Fibroblast of villous mesenchyme (primary cell): ENCODE measurements at regions not wholly inside any gene's neighbourhood (a gene's known extent, or its start where the extent isn't known, plus 50 kb on each side); places are given as distances from the start of the nearest gene placed in this dataset.
A peak's percentile ranks its signal among the peaks of the same experiment; 100 is the strongest.

ENCODE experiments used
- DNase-seq: peaks from one replicate; pipeline ENCODE4 v3.0.0-alpha.2; 2010; ENCODE audit warnings: low read depth
- H3K4me3 ChIP-seq: 2 replicates; pipeline ENCODE4 v1.5.1; 2011; ENCODE audit warnings: low read depth, mild to moderate bottlenecking, low read length
- TF ChIP-seq, protein P1 (sequence below): IDR thresholded peaks from 2 replicates; pipeline ENCODE4 v1.5.1; 2012; ENCODE audit warnings: low read depth, mild to moderate bottlenecking, low read length; ENCODE audit not compliant: insufficient read depth

DNA sequence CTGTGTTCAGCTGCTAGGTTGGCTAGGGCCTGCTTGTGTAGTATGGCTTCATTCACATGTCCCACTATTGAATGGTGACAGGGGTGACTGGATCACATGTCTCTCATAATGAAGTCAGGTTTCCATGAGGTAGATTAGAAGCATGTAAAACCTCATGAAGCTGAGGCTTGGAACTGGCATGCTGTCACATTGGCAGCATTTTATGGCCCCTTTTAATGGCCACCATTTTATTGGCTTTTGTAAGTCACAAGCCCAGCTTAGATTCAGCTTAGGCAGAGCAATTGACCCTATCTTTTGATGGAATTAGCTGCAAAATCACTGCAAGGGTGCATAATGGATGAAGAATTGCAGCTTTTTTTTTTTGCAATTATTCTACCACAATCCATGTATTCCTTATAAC, 583.5 kb downstream of the MED13L start:
- no peak for DNase-seq
- TF ChIP-seq, protein P1, sequence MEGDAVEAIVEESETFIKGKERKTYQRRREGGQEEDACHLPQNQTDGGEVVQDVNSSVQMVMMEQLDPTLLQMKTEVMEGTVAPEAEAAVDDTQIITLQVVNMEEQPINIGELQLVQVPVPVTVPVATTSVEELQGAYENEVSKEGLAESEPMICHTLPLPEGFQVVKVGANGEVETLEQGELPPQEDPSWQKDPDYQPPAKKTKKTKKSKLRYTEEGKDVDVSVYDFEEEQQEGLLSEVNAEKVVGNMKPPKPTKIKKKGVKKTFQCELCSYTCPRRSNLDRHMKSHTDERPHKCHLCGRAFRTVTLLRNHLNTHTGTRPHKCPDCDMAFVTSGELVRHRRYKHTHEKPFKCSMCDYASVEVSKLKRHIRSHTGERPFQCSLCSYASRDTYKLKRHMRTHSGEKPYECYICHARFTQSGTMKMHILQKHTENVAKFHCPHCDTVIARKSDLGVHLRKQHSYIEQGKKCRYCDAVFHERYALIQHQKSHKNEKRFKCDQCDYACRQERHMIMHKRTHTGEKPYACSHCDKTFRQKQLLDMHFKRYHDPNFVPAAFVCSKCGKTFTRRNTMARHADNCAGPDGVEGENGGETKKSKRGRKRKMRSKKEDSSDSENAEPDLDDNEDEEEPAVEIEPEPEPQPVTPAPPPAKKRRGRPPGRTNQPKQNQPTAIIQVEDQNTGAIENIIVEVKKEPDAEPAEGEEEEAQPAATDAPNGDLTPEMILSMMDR, result no peak
- no peak overlapping the region for H3K4me3 ChIP-seq

DNA sequence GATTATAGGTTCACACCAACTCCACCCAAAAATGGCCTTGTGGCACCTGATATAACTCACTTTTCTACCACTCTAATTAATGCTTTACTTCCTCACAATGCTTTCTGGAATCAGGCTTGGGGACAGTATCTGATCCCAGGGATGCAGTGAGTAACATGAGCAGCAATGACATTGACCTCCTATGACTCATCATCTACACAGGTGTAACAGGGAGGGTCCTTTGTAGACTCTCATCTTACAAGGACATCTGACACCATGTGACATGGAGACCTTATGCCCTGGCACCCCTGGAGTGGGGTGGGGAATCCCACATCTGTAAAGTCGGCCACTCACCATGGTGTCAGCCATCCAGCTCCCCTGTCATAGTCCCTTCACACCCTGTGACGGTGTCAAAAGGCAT, 586.4 kb downstream of the MED13L start:
- no peak overlapping the region for H3K4me3 ChIP-seq
- TF ChIP-seq, protein P1, result no peak
- DNase-seq, result no peak

DNA sequence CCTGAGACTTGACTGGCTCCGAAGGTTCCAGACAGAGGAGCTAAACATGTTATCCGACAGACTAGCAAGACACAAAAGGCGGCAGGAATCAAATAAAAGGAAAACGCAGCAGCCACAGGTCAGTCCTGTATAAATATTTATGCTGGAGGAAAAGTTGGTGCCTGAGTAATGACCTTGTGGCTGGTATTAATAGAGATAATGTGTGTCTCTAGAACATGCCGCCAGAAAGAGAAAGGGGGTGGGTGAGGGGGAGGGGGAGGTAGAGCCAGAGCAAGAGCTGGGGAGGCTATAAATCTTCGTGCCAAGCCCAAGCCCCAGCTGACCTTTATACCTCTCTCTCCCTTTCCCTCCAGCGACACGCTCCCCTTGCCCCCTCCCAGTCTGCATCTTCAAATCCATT, 590.4 kb downstream of the MED13L start:
- TF ChIP-seq, protein P1, result no peak
- H3K4me3 ChIP-seq, result no peak overlapping the region
- peak; percentile 10 for DNase-seq

DNA sequence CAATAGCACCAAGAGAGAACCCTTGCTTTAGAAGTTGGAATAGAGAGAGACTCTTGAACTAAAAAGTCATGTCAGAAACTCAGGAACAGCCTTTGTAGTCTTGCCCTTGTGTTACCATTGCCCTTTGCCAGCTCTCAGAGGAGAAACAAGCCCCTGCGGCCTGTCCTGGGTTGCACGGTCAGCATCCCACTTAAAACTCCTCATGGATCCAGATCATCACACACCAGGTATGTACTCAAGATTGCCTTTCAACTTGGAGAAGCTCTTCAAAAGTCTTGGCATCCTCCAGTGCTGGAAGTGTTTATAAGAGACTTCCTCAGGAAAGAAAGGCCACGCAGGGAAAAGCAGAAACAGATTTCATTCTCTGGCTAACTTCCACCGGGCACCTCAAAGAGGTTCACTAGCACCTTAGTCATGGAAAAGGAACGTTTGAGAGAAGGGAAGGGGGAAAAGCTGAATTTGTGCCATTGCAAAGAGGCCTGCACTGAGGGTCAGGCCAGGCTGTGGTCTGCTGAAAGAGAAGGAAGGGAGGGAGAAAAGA, 594.2 kb downstream of the MED13L start:
- no peak for DNase-seq
- H3K4me3 ChIP-seq, result no peak overlapping the region
- TF ChIP-seq, protein P1, result no peak

DNA sequence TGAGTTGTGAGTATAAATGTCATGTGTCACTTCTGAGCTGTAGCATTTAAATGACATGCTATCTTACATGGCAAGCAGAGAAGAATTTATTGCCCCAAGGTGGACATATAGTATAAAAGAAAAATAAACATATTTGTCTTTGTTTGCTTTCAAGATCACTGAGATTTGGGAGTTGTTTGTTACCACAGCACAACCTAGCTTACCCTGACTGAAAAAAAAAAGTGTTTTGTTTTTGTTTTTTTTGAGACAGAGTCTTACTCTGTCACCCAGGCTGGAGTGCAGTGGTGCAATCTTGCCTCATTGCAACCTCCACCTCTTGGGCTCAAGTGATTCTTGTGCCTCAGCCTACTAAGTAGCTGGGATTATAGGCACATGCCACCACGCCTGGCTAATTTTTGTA, 596.5 kb downstream of the MED13L start:
- no peak for DNase-seq
- H3K4me3 ChIP-seq, result no peak overlapping the region
- TF ChIP-seq, protein P1, result no peak

DNA sequence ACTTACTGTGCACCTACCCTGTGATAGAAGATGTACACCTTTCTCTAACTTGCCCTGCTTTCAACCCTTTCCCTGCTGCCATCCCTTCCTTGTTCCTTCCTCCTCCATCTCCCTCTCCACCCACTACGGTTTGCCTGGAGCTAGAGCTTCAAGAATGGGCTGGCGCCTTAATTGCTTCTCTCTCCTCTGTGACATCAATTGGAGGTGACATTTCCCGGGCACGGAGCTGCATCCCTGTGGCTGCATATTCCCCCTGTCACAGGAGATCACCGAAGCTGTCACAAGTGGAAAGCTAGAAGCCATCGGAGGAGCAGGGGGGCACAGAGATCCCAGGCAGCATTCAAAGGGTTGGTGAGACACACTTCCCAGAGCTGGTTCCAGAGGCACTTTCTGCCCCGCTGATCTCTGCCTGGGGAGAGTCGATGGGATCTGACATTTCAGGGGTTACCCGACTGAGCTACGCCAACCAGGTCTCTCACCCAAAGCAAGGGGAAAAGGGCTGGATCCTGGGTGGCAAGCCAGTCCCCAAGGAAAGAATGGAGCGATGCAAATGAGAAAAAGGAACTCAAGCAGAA, 604.9 kb downstream of the MED13L start:
- H3K4me3 ChIP-seq, result no peak overlapping the region
- DNase-seq, result no peak
- TF ChIP-seq, protein P1, result no peak

DNA sequence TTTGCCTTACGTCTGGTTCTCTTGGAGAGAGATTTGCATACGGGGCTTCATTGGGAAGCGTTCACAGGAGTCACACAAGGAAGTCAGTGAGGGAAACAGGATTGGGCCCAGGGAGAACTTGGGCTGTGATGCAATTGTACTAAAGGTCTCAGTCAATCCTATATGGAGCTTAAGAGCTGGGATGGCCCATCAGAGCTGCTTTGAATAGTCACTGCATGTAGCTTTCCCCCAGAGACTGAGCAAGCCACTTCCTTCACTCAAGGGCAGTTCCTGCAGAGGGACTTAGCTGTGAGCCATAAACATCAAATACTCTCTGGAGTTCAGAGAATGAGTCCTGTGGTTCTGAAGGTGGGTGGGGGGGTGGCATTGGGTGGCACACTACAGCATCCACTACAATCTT, 605.4 kb downstream of the MED13L start:
- DNase-seq, result no peak
- TF ChIP-seq, protein P1, result no peak
- H3K4me3 ChIP-seq, result no peak overlapping the region
